PC-9 (cell line): ENCODE measurements at regions not wholly inside any gene's neighbourhood (a gene's known extent, or its start where the extent isn't known, plus 50 kb on each side); places are given as distances from the start of the nearest gene placed in this dataset.
"Not testable (repeated sequence)": the region's sequence is repeated elsewhere in the genome, so short reads cannot be mapped to it uniquely, and the experiment has no call there.

Experiments
- EZH2 ChIP-seq: fragments of 200-600 bp; sonication (generic); IDR thresholded peaks from 2 replicates; pipeline ENCODE4 v1.8.0; 2017; ENCODE audit warnings: antibody characterized with exemption, low read depth
- TF ChIP-seq, protein P1 (sequence below): fragments of 200-600 bp; sonication (generic); conservative IDR thresholded peaks from 2 replicates; pipeline ENCODE4 v1.6.1; 2017; ENCODE audit warnings: mixed run types, antibody characterized with exemption, mild to moderate bottlenecking, moderate library complexity

DNA sequence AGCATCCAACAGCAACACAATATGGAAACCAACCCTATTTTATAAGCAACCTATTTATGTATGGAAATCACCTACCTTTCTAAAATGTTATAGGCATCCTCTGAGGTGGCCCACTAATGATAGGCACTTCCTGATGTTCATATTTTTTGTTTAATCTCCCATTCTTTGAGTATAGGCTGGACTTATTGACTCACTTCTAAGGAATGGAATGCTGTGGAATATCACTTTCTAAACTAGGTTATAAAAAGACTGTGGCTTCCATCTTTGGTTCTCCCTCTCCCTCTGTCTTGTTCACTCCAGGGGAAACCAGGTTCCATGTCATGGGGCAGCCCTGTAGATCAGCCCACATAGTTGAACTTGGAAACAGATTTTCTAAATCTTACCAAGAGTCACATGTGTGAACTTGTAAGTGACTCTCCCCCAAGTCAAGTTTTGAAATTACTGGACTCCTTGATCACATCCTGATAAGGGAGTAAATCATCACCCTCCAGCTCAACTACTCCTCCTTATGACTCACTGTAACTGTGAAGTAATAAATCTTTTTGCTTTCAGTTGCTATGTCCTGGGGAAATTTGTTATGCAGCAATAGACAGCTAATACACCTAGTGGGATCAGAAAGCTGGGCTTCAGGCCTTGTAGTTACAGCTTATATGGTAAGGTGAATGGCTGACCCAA, 133.6 kb upstream of the POMZP3 start:
- TF ChIP-seq, protein P1, sequence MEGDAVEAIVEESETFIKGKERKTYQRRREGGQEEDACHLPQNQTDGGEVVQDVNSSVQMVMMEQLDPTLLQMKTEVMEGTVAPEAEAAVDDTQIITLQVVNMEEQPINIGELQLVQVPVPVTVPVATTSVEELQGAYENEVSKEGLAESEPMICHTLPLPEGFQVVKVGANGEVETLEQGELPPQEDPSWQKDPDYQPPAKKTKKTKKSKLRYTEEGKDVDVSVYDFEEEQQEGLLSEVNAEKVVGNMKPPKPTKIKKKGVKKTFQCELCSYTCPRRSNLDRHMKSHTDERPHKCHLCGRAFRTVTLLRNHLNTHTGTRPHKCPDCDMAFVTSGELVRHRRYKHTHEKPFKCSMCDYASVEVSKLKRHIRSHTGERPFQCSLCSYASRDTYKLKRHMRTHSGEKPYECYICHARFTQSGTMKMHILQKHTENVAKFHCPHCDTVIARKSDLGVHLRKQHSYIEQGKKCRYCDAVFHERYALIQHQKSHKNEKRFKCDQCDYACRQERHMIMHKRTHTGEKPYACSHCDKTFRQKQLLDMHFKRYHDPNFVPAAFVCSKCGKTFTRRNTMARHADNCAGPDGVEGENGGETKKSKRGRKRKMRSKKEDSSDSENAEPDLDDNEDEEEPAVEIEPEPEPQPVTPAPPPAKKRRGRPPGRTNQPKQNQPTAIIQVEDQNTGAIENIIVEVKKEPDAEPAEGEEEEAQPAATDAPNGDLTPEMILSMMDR: not testable (repeated sequence)
- not testable (repeated sequence) for TF ChIP-seq EZH2
